Heart right ventricle (tissue), 16 donors: ENCODE measurements at regions not wholly inside any gene's neighbourhood (a gene's known extent, or its start where the extent isn't known, plus 50 kb on each side); places are given as distances from the start of the nearest gene placed in this dataset.

Experiments
- ATAC-seq, 8 donors: fragments of 200-7000 bp; cut with Tn5 transposase; one replicate each; pipeline ENCODE4 v1.9.1; 2020; ENCODE audit warnings: mild to moderate bottlenecking in 8 of 8, moderate library complexity in 8 of 8, moderate number of reproducible peaks in 1 of 8
- DNase-seq, 2 donors: peaks; one replicate each; pipeline ENCODE4 v3.0.0-alpha.2; 2020
- H3K27ac ChIP-seq, 10 donors: fragments of 200-600 bp; sonication (generic) in 2 of 10; one replicate each; pipeline versions ENCODE4 v1.5.0 to v1.8.0; 2020 to 2022; ENCODE audit warnings: mild to moderate bottlenecking in 3 of 10
- H3K27me3 ChIP-seq, 7 donors: fragments of 200-600 bp; one replicate each; pipeline ENCODE4 v1.8.0; 2021 to 2022; ENCODE audit warnings: mild to moderate bottlenecking in 2 of 7
- H3K36me3 ChIP-seq, 9 donors: fragments of 200-600 bp; sonication (generic) in 1 of 9; one replicate each; pipeline versions ENCODE4 v1.5.0 to v1.8.0; 2020 to 2022; ENCODE audit warnings: mild to moderate bottlenecking in 2 of 9
- H3K4me1 ChIP-seq, 9 donors: fragments of 200-600 bp; sonication (generic) in 1 of 9; one replicate each; pipeline versions ENCODE4 v1.5.0 to v1.8.0; 2020 to 2022; ENCODE audit warnings: mild to moderate bottlenecking in 4 of 9
- H3K4me3 ChIP-seq, 10 donors: fragments of 200-600 bp; sonication (generic) in 2 of 10; one replicate each; pipeline versions ENCODE4 v1.5.0 to v1.8.0; 2020 to 2022; ENCODE audit warnings: mild to moderate bottlenecking in 7 of 10, moderate library complexity in 2 of 10
- H3K9me3 ChIP-seq, 11 donors: fragments of 200-600 bp in 10 of 11; sonication (generic) in 2 of 11; one replicate each; pipeline versions ENCODE4 v1.5.0 to v1.8.0; 2013 to 2022; ENCODE audit warnings: mild to moderate bottlenecking in 2 of 11, control low read depth in 1 of 11, moderate library complexity in 1 of 11
- WGBS, 2 donors: extraction: QIAGEN DNeasy Blood & Tissue Kit; methylation state at CpG; one replicate each; pipeline ENCODE4 v1.1.7; 2013; ENCODE audit warnings: inconsistent platforms in 1 of 2; 5-methylcytosine and 5-hydroxymethylcytosine counted together
- intact Hi-C, 10 donors: fragments of 100-400 bp; cut with DNase I; formaldehyde crosslinking; loops; one replicate each; pipeline versions ENCODE4 v1.11.1 to v1.14.2; 2022
- TF ChIP-seq, protein P1 (sequence below), 9 donors: fragments of 200-600 bp; sonication (generic) in 2 of 9; IDR thresholded peaks; one replicate each; pipeline versions ENCODE4 v1.5.0 to v1.8.0; 2021 to 2022; ENCODE audit warnings: antibody characterized with exemption in 9 of 9, mild to moderate bottlenecking in 5 of 9, moderate library complexity in 1 of 9
- donor health status: Arrhythmogenic right ventricular cardiomyopathy.
- donor health status: ischemic (EF 13 %, LVEDD 7.1; RV severe dilation, severe dysfunction).
- donor health status: healthy with polysubstance abuse.
- donor health status: DM: no; HTN: yes; CAD: no.
- donor health status: DM: no; HTN: no; CAD: no.
- donor health status: ischemic (EF 25% LVEDD 6.9; RV normal size, moderate dysfunction).
- donor health status: ischemic (EF 25% LVEDD 5.7; RV mildly dilated, moderate dysfunction).
- donor health status: healthy.
- donor health status: DM: yes; HTN: yes; CAD: no.
- donor health status: Ischemic cardiomyopathy.
- donor health status: ischemic (EF 35%, LVEDD 5.7; RV mildly dilated, moderate dysfunction).
- donor health status: nonischemic (EF 11% LVEDD 7.7; RV severe dilation, severe dysfunction).
- donor health status: DM: yes; HTN: yes; CAD: no.
- donor health status: PGD.
- donor health status: ischemic (EF 29% LVEDD 5.4; RV normal size, mild dysfunction).
- donor health status: nonischemic (EF 23%, LVEDD 6.1; RV moderate dilation, normal function).

- ATAC-seq (no peak), DNase-seq (no peak)
- no peaks in the 10 kb centered on the region for H3K27me3 ChIP-seq
- H3K4me3 ChIP-seq = no peak overlapping the region
- intact Hi-C loops = no loop called here
- TF ChIP-seq, protein P1, sequence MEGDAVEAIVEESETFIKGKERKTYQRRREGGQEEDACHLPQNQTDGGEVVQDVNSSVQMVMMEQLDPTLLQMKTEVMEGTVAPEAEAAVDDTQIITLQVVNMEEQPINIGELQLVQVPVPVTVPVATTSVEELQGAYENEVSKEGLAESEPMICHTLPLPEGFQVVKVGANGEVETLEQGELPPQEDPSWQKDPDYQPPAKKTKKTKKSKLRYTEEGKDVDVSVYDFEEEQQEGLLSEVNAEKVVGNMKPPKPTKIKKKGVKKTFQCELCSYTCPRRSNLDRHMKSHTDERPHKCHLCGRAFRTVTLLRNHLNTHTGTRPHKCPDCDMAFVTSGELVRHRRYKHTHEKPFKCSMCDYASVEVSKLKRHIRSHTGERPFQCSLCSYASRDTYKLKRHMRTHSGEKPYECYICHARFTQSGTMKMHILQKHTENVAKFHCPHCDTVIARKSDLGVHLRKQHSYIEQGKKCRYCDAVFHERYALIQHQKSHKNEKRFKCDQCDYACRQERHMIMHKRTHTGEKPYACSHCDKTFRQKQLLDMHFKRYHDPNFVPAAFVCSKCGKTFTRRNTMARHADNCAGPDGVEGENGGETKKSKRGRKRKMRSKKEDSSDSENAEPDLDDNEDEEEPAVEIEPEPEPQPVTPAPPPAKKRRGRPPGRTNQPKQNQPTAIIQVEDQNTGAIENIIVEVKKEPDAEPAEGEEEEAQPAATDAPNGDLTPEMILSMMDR (IDR thresholded peaks at IDR 0.05) = no peak
- H3K27ac ChIP-seq = no peak overlapping the region
- 67 to 73% methylated on average over 8 of the region's 8 CpGs for WGBS, 2 donors
- no peaks in the 10 kb centered on the region for H3K36me3 ChIP-seq
- no peaks in the 10 kb centered on the region for H3K4me1 ChIP-seq
- H3K9me3 ChIP-seq = no peaks in the 10 kb centered on the region
Measured at GRCh38 chr7:88495881-88496725, 189.4 kb upstream of the STEAP4 start.

DNA sequence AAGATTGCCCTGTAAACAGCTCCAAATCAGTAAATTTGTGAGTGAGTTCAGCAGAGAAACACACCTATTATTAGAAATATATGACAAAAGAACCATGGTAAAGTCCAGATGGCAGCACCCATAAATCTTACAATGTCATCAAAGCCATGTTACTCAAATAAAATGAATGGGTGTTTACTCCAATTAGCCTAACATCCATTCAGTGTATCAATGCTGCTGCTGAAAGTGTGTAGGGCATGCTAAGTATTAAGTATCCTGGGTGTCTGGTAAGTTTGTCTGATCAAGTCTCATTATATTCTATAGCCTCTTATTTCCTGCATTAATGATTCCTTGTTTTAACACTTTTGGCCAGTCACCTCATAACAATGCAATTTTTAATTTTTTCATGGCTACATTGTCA lies 185.5 kb upstream of the STEAP4 start:
- no peak overlapping the region for H3K27ac ChIP-seq
- TF ChIP-seq, protein P1 (IDR thresholded peaks at IDR 0.05) = no peak
- H3K36me3 ChIP-seq = no peaks in the 10 kb centered on the region
- ATAC-seq (no peak), DNase-seq (no peak)
- no peak overlapping the region for H3K4me3 ChIP-seq
- peaks cover 0 to 3% (median 0%) of the 10 kb centered on the region in 11 donors for H3K9me3 ChIP-seq
- H3K27me3 ChIP-seq = peaks cover 0 to 3% (median 0%) of the 10 kb centered on the region in 7 donors
- intact Hi-C loops = no loop called here
- H3K4me1 ChIP-seq = no peaks in the 10 kb centered on the region

- H3K27ac ChIP-seq = no peak overlapping the region
- WGBS, 2 donors = 78 to 81% methylated on average over 3 of the region's 3 CpGs
- H3K4me3 ChIP-seq = no peak overlapping the region
- no peak for ATAC-seq
- intact Hi-C loops = no loop called here
- no peaks in the 10 kb centered on the region for H3K4me1 ChIP-seq
- peaks cover 0 to 3% (median 0%) of the 10 kb centered on the region in 7 donors for H3K27me3 ChIP-seq
- H3K9me3 ChIP-seq = peaks cover 0 to 3% (median 0%) of the 10 kb centered on the region in 11 donors
- DNase-seq = no peak
- TF ChIP-seq, protein P1 (IDR thresholded peaks at IDR 0.05) = no peak
- no peaks in the 10 kb centered on the region for H3K36me3 ChIP-seq
Measured at GRCh38 chr7:88490874-88491273, 184.2 kb upstream of the STEAP4 start.

DNA sequence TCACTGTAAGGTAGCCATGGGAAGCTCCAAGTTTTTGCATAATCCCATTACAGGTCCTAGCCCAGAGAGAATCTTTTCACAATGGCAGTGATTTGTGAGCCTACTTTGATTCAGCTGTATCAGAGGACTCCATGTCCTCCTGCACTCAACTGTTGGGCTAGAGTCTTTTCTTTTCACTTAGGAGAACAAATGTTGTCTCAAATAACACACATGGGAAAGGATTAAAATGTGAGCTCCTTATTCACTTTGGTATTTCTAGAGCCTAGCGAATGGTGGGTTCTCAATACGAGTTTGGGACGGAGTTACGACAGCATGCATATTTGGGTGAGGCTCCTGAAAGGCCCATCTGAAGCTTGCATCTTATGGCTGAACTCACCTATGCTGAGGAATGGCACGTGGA lies 183.5 kb upstream of the STEAP4 start:
- TF ChIP-seq, protein P1 (IDR thresholded peaks at IDR 0.05) = no peak
- H3K27me3 ChIP-seq = peaks cover 0 to 3% (median 0%) of the 10 kb centered on the region in 7 donors
- WGBS, 2 donors = 88 to 94% methylated on average over 5 of the region's 5 CpGs
- no peak overlapping the region for H3K4me3 ChIP-seq
- H3K4me1 ChIP-seq = no peaks in the 10 kb centered on the region
- peaks cover 0 to 3% (median 0%) of the 10 kb centered on the region in 11 donors for H3K9me3 ChIP-seq
- no peaks in the 10 kb centered on the region for H3K36me3 ChIP-seq
- ATAC-seq (no peak), DNase-seq (no peak)
- H3K27ac ChIP-seq = no peak overlapping the region
- intact Hi-C loops = no loop called here
